DND-41 (cell line): ENCODE measurements at regions not wholly inside any gene's neighbourhood (a gene's known extent, or its start where the extent isn't known, plus 50 kb on each side); places are given as distances from the start of the nearest gene placed in this dataset.

Experiments
- CTCF ChIP-seq: IDR thresholded peaks from 2 replicates; pipeline ENCODE4 v1.5.1; 2012; ENCODE audit warnings: borderline replicate concordance, low read length, moderate library complexity, mild to moderate bottlenecking; ENCODE audit not compliant: poor library complexity, severe bottlenecking; ENCODE audit errors: extremely low read depth
- EZH2 ChIP-seq: IDR thresholded peaks from 3 replicates; pipeline ENCODE4 v1.6.1; 2012; ENCODE audit warnings: borderline replicate concordance, low read depth, mild to moderate bottlenecking, moderate library complexity, low read length, inconsistent platforms; ENCODE audit not compliant: severe bottlenecking

- TF ChIP-seq EZH2, result no peak
- TF ChIP-seq CTCF, result no peak
Measured at GRCh38 chr2:235270291-235270690, 223.6 kb upstream of the AGAP1 start.
